Fibroblast of lung (primary cell): ENCODE measurements at regions not wholly inside any gene's neighbourhood (a gene's known extent, or its start where the extent isn't known, plus 50 kb on each side); places are given as distances from the start of the nearest gene placed in this dataset.
A peak's percentile ranks its signal among the peaks of the same experiment; 100 is the strongest.

Experiments used
- DNase-seq, 2 donors: peaks; one replicate each; pipeline versions ENCODE4 v3.0.0 to v3.0.0-alpha.2; 2010; ENCODE audit warnings: low read depth in 2 of 2
- H2AFZ ChIP-seq: 2 replicates; pipeline ENCODE4 v1.5.1; 2012; ENCODE audit warnings: low read length, control low read depth, inconsistent platforms
- H3K27ac ChIP-seq: 2 replicates; pipeline ENCODE4 v1.5.1; 2011; ENCODE audit warnings: low read length, control low read depth; ENCODE audit not compliant: insufficient read depth
- H3K27me3 ChIP-seq: 2 replicates; pipeline ENCODE4 v1.5.1; 2011; ENCODE audit warnings: mild to moderate bottlenecking, low read length; ENCODE audit not compliant: control insufficient read depth, insufficient read depth
- H3K36me3 ChIP-seq: 2 replicates; pipeline ENCODE4 v1.5.1; 2011; ENCODE audit warnings: low read length; ENCODE audit not compliant: control insufficient read depth, insufficient read depth
- H3K4me1 ChIP-seq: 2 replicates; pipeline ENCODE4 v1.5.1; 2011; ENCODE audit warnings: low read length; ENCODE audit not compliant: control insufficient read depth, insufficient read depth; ENCODE audit errors: extremely low read depth
- H3K4me2 ChIP-seq: 2 replicates; pipeline ENCODE4 v1.5.1; 2011; ENCODE audit warnings: low read length, control low read depth; ENCODE audit not compliant: insufficient read depth; ENCODE audit errors: extremely low read depth
- H3K4me3 ChIP-seq, 4 experiments: fragments of 200-600 bp in 1 of 4; sonication (generic) in 1 of 4; replicated peaks in 1 of 4; 2 replicates each; pipeline ENCODE4 v1.5.1; 2011 to 2016; ENCODE audit warnings: low read length in 4 of 4, low read depth in 3 of 4, mild to moderate bottlenecking in 3 of 4, control low read depth in 2 of 4, inconsistent platforms in 1 of 4, mixed read lengths in 1 of 4; ENCODE audit not compliant: insufficient read depth in 1 of 4; ENCODE audit errors: control extremely low read depth in 1 of 4
- H3K79me2 ChIP-seq: 2 replicates; pipeline ENCODE4 v1.5.1; 2012; ENCODE audit warnings: mild to moderate bottlenecking, low read length, inconsistent platforms; ENCODE audit not compliant: control insufficient read depth, insufficient read depth
- H3K9ac ChIP-seq: 2 replicates; pipeline ENCODE4 v1.5.1; 2011; ENCODE audit warnings: mild to moderate bottlenecking, low read length, control low read depth; ENCODE audit not compliant: insufficient read depth
- H3K9me3 ChIP-seq: 2 replicates; pipeline ENCODE4 v1.5.1; 2012; ENCODE audit warnings: low read depth, low read length; ENCODE audit not compliant: control insufficient read depth, insufficient read depth
- H4K20me1 ChIP-seq: 2 replicates; pipeline ENCODE4 v1.5.1; 2011; ENCODE audit warnings: low read length; ENCODE audit not compliant: control insufficient read depth, insufficient read depth; ENCODE audit errors: extremely low read depth
- CTCF ChIP-seq, 2 donors: IDR thresholded peaks in 1 of 2; conservative IDR thresholded peaks in 1 of 2; 1 replicate in 1 of 2; 2 replicates in 1 of 2; pipeline ENCODE4 v1.5.1; 2011 to 2012; ENCODE audit warnings: low read length in 2 of 2, control low read depth in 1 of 2, inconsistent platforms in 1 of 2, low read depth in 1 of 2, mild to moderate bottlenecking in 1 of 2
- EZH2 ChIP-seq: IDR thresholded peaks from 2 replicates; pipeline ENCODE4 v1.5.1; 2012; ENCODE audit warnings: low read length, control low read depth, mild to moderate bottlenecking; ENCODE audit errors: missing control alignments

GRCh38 chr20:11001764-11002540 lies 328.2 kb upstream of the JAG1 start:
- TF ChIP-seq CTCF (conservative IDR thresholded peaks at IDR 0.05 in 1 of 2, IDR thresholded peaks at IDR 0.05 in 1 of 2; ENCODE audit: low read depth in 1 of 2, low read length in 2 of 2) (no peak), EZH2 (no peak)
- Histone ChIP-seq H3K27me3 (no peaks in the 10 kb centered on the region), H4K20me1 (no peaks in the 10 kb centered on the region), H3K9me3 (no peaks in the 10 kb centered on the region), H3K79me2 (no peaks in the 10 kb centered on the region), H2AFZ (no peak overlapping the region), H3K4me1 (no peaks in the 10 kb centered on the region), H3K36me3 (no peaks in the 10 kb centered on the region), H3K27ac (no peak overlapping the region), H3K4me2 (no peak overlapping the region), H3K9ac (no peak overlapping the region), H3K4me3 (no peak overlapping the region)
- peak; percentile 68 to 74 for DNase-seq

- no peaks in the 10 kb centered on the region for H3K36me3 ChIP-seq
- H3K27ac ChIP-seq, result no peak overlapping the region
- no peaks in the 10 kb centered on the region for H4K20me1 ChIP-seq
- no peak overlapping the region for H2AFZ ChIP-seq
- H3K4me3 ChIP-seq, result no peak overlapping the region
- H3K9ac ChIP-seq, result no peak overlapping the region
- TF ChIP-seq EZH2, result no peak
- TF ChIP-seq CTCF (conservative IDR thresholded peaks at IDR 0.05 in 1 of 2, IDR thresholded peaks at IDR 0.05 in 1 of 2; ENCODE audit: low read depth in 1 of 2, low read length in 2 of 2), result no peak
- no peak for DNase-seq
- H3K9me3 ChIP-seq, result no peaks in the 10 kb centered on the region
- no peaks in the 10 kb centered on the region for H3K79me2 ChIP-seq
- H3K4me1 ChIP-seq, result no peaks in the 10 kb centered on the region
- no peak overlapping the region for H3K4me2 ChIP-seq
- no peaks in the 10 kb centered on the region for H3K27me3 ChIP-seq
These were observed 329.5 kb upstream of the JAG1 start for GRCh38 chr20:11003341-11003740.

DNA sequence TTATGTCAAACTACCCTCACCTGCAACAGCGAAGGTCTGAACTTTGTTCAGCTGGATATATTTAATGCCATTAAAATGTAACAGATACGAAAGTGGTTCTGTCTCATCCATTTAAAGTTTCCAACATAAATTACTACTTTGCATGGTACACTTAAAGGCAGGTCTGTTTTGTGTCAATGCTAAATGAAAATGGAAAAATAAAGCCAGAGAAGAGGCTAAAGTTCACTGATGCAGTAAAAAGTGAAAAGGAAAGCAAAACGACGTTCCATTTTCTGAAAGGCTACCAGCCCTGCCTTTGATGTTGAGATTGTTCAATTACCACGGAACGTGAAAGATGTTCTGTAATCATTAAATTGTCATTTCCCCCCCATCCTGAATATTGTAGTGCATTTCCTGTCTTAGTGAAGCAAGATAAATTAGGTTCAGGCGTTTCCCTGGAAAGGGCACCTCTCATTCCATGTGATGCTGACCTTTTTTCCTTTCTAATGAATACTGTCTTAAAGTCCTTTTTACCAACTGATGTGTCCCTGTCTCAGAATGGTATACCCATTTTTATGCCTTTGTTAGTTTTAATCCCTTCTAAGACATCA lies 334.7 kb upstream of the JAG1 start:
- Histone ChIP-seq H3K79me2 (no peaks in the 10 kb centered on the region), H3K27me3 (no peaks in the 10 kb centered on the region)
- DNase-seq, result no peak

More for the DNA sequence above, 334.7 kb upstream of the JAG1 start:
- no peak overlapping the region for H2AFZ ChIP-seq
- no peak overlapping the region for H3K4me3 ChIP-seq
- H4K20me1 ChIP-seq, result no peaks in the 10 kb centered on the region
- no peak overlapping the region for H3K27ac ChIP-seq
- no peaks in the 10 kb centered on the region for H3K9me3 ChIP-seq
- H3K9ac ChIP-seq, result no peak overlapping the region
- no peaks in the 10 kb centered on the region for H3K4me1 ChIP-seq
- no peak overlapping the region for H3K4me2 ChIP-seq
- H3K36me3 ChIP-seq, result no peaks in the 10 kb centered on the region
- TF ChIP-seq EZH2 (no peak), CTCF (conservative IDR thresholded peaks at IDR 0.05 in 1 of 2, IDR thresholded peaks at IDR 0.05 in 1 of 2; ENCODE audit: low read depth in 1 of 2, low read length in 2 of 2) (no peak)
